NT2/D1 (cell line): ENCODE measurements at regions not wholly inside any gene's neighbourhood (a gene's known extent, or its start where the extent isn't known, plus 50 kb on each side); places are given as distances from the start of the nearest gene placed in this dataset.

Experiments used
- SUZ12 ChIP-seq: IDR thresholded peaks from 2 replicates; pipeline ENCODE4 v1.6.1; 2011; ENCODE audit not compliant: insufficient read length, insufficient read depth; ENCODE audit errors: extremely low read depth
- ZNF274 ChIP-seq: IDR thresholded peaks from 2 replicates; pipeline ENCODE4 v1.6.1; 2011; ENCODE audit warnings: mild to moderate bottlenecking, low read depth, low read length

DNA sequence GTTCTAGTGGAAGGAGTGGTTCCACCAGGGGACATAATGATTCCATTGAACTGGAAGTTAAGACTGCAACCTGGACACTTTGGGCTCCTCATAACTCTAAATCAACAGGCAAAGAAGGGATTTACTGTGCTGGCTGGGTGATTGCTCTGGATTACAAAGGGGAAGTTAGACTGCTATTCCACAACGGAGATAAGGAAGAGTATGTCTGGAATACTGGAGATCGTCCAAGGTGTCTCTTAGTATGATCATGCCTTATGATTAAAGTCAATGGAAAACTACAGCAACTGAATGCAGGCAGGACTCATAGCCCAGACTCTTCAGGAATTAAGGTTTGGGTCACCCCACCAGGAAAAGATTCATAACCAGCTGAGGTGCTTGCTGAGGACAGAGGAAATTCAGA is 310.6 kb upstream of the MGMT start:
- TF ChIP-seq SUZ12: no peak
- no peak for TF ChIP-seq ZNF274
